Epithelial cell of esophagus (primary cell): ENCODE measurements at regions not wholly inside any gene's neighbourhood (a gene's known extent, or its start where the extent isn't known, plus 50 kb on each side); places are given as distances from the start of the nearest gene placed in this dataset.

Experiments used
- DNase-seq: peaks from one replicate; pipeline ENCODE4 v3.0.0; 2010; ENCODE audit warnings: low read depth
- H3K4me3 ChIP-seq: 2 replicates; pipeline ENCODE4 v1.5.1; 2011; ENCODE audit warnings: mild to moderate bottlenecking, low read length, control low read depth
- TF ChIP-seq, protein P1 (sequence below): IDR thresholded peaks from 2 replicates; pipeline ENCODE4 v1.5.1; 2011; ENCODE audit warnings: low read depth, mild to moderate bottlenecking, low read length, control low read depth, inconsistent platforms; ENCODE audit not compliant: insufficient read depth; ENCODE audit errors: missing control alignments

DNA sequence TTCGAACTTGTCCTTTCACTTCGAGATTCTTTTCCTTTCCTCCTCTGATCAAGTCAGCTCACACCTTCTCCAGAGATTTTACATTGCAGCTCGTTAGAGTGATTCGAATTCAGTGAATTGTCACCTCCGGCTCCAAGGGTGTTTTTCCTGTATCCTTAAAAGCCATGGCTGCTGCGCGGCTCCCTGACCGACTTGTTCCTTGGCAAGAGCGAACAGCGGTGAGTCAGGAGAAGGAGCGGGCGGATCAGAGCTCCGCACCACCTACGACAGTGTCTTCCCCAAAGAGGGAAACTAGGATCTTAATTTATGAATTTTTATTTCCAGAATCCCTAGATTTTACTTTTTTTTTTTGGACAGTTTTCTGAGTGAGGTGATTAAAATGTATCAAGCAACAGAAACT lies 204.4 kb upstream of the ADGRL2 start:
- no peak for DNase-seq
- TF ChIP-seq, protein P1, sequence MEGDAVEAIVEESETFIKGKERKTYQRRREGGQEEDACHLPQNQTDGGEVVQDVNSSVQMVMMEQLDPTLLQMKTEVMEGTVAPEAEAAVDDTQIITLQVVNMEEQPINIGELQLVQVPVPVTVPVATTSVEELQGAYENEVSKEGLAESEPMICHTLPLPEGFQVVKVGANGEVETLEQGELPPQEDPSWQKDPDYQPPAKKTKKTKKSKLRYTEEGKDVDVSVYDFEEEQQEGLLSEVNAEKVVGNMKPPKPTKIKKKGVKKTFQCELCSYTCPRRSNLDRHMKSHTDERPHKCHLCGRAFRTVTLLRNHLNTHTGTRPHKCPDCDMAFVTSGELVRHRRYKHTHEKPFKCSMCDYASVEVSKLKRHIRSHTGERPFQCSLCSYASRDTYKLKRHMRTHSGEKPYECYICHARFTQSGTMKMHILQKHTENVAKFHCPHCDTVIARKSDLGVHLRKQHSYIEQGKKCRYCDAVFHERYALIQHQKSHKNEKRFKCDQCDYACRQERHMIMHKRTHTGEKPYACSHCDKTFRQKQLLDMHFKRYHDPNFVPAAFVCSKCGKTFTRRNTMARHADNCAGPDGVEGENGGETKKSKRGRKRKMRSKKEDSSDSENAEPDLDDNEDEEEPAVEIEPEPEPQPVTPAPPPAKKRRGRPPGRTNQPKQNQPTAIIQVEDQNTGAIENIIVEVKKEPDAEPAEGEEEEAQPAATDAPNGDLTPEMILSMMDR, result no peak
- H3K4me3 ChIP-seq, result no peak overlapping the region

DNA sequence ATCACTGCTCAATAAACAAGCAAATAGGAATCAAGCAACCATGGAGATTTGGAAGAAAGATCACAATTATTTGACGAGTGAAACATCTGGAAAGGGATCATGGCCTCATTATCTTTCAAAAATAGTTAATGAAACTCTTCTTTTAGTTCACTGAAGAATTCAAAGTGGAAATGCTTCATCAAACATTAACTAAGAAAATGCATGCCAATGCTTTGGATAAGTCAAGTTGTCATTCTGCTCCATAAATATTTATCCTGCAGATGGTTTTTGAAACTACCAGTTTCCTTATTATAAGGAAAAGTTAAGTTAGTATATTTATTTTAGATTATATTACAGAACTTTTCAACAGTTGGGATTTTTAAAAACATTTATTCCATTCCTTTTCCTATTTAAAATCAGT lies 206.5 kb upstream of the ADGRL2 start:
- H3K4me3 ChIP-seq, result no peak overlapping the region
- TF ChIP-seq, protein P1, result no peak
- DNase-seq, result no peak

DNA sequence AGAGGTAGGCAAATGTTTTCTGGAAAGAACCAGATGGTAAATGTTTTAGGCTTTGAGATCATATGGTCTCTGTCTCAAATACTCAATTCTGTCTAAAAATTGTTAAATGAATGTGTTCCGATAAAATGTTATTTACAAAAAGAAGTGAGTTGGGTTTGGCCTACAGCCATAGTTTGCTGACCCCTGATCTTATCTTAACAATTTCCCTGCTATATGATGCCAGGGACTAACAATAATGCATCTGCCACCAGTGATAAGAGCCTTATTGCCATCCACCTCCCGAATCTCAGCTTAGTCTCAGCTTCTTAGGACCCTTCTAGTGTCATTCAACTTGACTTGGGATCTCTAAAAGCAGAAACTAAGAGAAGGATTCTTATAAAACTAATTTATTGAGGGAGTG lies 208.5 kb upstream of the ADGRL2 start:
- no peak for DNase-seq
- no peak overlapping the region for H3K4me3 ChIP-seq
- TF ChIP-seq, protein P1, result no peak

DNA sequence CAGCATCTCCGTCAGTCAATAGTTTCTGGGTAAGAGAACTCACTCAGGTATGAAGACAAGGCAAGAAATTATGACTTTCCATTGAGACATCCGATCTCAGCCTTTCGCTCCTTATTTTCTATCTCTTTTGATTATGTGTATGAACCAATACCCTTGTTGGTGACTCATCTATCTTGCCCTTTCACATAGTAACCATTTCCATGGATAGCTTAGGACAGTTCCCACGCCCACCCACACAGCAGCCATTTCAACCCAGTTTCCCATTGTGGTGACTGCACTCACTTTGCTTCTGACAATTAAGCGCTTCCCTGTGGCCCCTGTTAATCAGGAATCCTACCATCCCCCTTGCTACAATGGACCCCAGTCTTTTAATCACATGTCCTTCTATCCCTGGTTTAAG lies 210.6 kb upstream of the ADGRL2 start:
- DNase-seq, result peak; percentile 38
- TF ChIP-seq, protein P1, result no peak
- no peak overlapping the region for H3K4me3 ChIP-seq

- no peak overlapping the region for H3K4me3 ChIP-seq
- DNase-seq, result no peak
These were observed 212.6 kb upstream of the ADGRL2 start for GRCh38 chr1:81588149-81588548.

GRCh38 chr1:81587426-81587825 lies 213.3 kb upstream of the ADGRL2 start:
- H3K4me3 ChIP-seq, result no peak overlapping the region
- TF ChIP-seq, protein P1, result no peak
- no peak for DNase-seq

More at GRCh38 chr1:81588149-81588548, 212.6 kb upstream of the ADGRL2 start:
- TF ChIP-seq, protein P1, result no peak

GRCh38 chr1:81585371-81585770 lies 215.4 kb upstream of the ADGRL2 start:
- no peak for DNase-seq
- H3K4me3 ChIP-seq, result no peak overlapping the region
- TF ChIP-seq, protein P1, result no peak
